GM18951 (cell line): ENCODE measurements at regions not wholly inside any gene's neighbourhood (a gene's known extent, or its start where the extent isn't known, plus 50 kb on each side); places are given as distances from the start of the nearest gene placed in this dataset.

Experiments used
- POLR2A ChIP-seq: IDR thresholded peaks from 4 replicates; pipeline ENCODE4 v1.6.1; 2011; ENCODE audit warnings: mild to moderate bottlenecking; ENCODE audit not compliant: insufficient read length, insufficient read depth; ENCODE audit errors: extremely low read depth
- in situ Hi-C: fragments of 300-500 bp; cut with MboI; formaldehyde crosslinking; loops from one replicate; pipeline ENCODE4 v1.12.0; 2022; ENCODE audit warnings: low sequenced_read_pairs, mixed read lengths, inconsistent platforms; ENCODE audit not compliant: unreplicated experiment

- no peak for TF ChIP-seq POLR2A
- in situ Hi-C loops = no loop called here
Observed at GRCh38 chr20:11553603-11554002, 364.1 kb upstream of the BTBD3 start.

DNA sequence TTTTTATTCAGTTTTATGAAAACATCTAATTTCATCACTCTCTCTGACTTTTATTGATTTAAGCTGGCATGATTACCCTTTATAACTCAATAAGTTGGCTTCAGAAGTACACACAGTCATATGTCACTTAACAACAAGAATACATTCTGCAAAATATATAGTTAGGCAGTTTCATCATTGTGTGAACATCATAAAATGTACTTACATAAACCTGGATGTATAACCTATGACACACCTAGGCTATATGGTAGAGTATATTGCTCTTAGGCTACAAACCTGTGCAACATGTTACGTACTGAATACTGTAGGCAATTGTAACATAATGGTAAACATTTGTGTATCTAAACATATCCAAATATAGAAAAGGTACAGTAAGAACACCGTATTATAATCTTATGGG lies 362.2 kb upstream of the BTBD3 start:
- no peak for TF ChIP-seq POLR2A
- in situ Hi-C loops = no loop called here

GRCh38 chr20:11556410-11556809 lies 361.3 kb upstream of the BTBD3 start:
- TF ChIP-seq POLR2A = no peak
- in situ Hi-C loops = no loop called here

- in situ Hi-C loops = no loop called here
- TF ChIP-seq POLR2A = no peak
Observed at GRCh38 chr20:11564491-11564890, 353.2 kb upstream of the BTBD3 start.

GRCh38 chr20:11569163-11569562 lies 348.5 kb upstream of the BTBD3 start:
- in situ Hi-C loops = no loop called here
- no peak for TF ChIP-seq POLR2A

DNA sequence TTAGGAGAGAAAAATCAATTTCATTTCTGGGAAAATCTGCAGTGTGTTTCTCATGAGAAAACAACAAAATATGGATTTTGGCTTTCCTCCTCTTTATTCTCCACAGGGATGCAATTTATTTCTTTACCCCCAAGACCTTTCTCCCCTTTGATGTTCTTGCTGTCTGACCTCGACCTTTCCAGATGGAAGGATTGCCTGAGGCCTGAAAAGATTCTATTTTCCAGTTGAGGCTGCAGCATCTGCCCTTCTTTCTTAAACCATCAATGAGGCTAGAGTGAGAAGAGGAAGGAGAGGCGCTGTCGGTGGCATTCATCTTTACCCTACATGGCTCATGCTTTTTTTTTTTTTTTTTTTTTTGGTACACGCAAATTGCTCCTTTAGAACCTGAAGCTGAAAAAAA lies 344.2 kb upstream of the BTBD3 start:
- TF ChIP-seq POLR2A = no peak
- in situ Hi-C loops = no loop called here

DNA sequence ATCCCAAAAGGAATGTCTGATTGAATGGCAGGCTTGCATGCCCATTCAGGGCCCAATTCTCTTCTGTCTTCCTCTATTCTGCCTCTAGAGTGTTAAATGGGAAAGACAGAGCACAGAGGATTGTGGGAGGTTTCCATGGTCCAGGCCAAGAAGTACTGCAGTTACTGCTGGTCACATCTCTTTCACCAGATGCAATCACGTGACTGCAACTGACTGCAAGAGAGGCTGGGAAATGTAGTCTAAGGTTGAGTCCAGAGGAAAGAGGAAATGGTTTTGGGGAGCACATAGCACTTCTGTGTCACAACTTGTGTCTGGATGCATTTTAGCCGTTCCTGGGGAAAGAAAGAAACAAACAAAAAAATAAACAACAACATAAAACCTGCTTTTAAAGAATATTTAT lies 336.4 kb upstream of the BTBD3 start:
- in situ Hi-C loops = no loop called here
- TF ChIP-seq POLR2A = no peak

- TF ChIP-seq POLR2A = no peak
- in situ Hi-C loops = no loop called here
Observed at GRCh38 chr20:11582060-11582459, 335.6 kb upstream of the BTBD3 start.

GRCh38 chr20:11585752-11586352 lies 331.8 kb upstream of the BTBD3 start:
- in situ Hi-C loops = no loop called here
- TF ChIP-seq POLR2A = no peak

GRCh38 chr20:11588875-11589274 lies 328.8 kb upstream of the BTBD3 start:
- TF ChIP-seq POLR2A = no peak
- in situ Hi-C loops = no loop called here

DNA sequence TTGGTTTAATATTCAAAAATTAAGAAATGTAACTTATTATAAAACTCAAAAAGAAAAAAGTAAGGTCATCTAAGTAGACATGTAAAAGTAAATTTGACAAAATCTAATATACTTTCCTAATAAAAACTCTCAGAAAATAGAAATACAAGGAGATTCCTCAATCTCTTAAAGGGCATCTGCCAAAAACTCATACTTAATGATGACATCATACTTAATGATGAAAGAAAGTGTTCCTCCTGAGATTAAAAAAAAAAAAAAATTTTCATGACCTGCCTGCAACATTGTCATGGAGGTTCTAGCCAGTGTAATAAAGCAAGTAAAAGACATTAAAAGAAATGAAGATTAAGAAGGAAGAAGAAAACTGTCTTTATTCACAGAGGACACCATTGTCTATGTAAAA lies 325.7 kb upstream of the BTBD3 start:
- no peak for TF ChIP-seq POLR2A
- in situ Hi-C loops = no loop called here

- in situ Hi-C loops = no loop called here
- no peak for TF ChIP-seq POLR2A
Observed at GRCh38 chr20:11604339-11604738, 313.4 kb upstream of the BTBD3 start.

GRCh38 chr20:11607047-11607446 lies 310.6 kb upstream of the BTBD3 start:
- in situ Hi-C loops = no loop called here
- TF ChIP-seq POLR2A = no peak

- TF ChIP-seq POLR2A = no peak
Observed at GRCh38 chr20:11608736-11609135, 309.0 kb upstream of the BTBD3 start.

GRCh38 chr20:11624704-11625103 lies 293.0 kb upstream of the BTBD3 start:
- no peak for TF ChIP-seq POLR2A
- in situ Hi-C loops = no loop called here

More at GRCh38 chr20:11608736-11609135, 309.0 kb upstream of the BTBD3 start:
- in situ Hi-C loops = no loop called here
